SH-SY5Y (cell line): ENCODE measurements at regions not wholly inside any gene's neighbourhood (a gene's known extent, or its start where the extent isn't known, plus 50 kb on each side); places are given as distances from the start of the nearest gene placed in this dataset.

ENCODE experiments used
- GATA2 ChIP-seq: IDR thresholded peaks from 2 replicates; pipeline ENCODE4 v1.6.1; 2011; ENCODE audit warnings: mild to moderate bottlenecking, low read depth, low read length
- GATA3 ChIP-seq: IDR thresholded peaks from 2 replicates; pipeline ENCODE4 v1.6.1; 2011; ENCODE audit warnings: low read depth, mild to moderate bottlenecking, low read length, moderate library complexity

GRCh38 chr1:94701796-94702441, 118.2 kb upstream of the SLC44A3 start:
- no peak for TF ChIP-seq GATA2
- TF ChIP-seq GATA3: no peak
